HG02571 (cell line): ENCODE measurements at regions not wholly inside any gene's neighbourhood (a gene's known extent, or its start where the extent isn't known, plus 50 kb on each side); places are given as distances from the start of the nearest gene placed in this dataset.
"Not testable (repeated sequence)": the region's sequence is repeated elsewhere in the genome, so short reads cannot be mapped to it uniquely, and the experiment has no call there.

Experiments used
- ATAC-seq: cut with Tn5 transposase; IDR thresholded peaks from one replicate; pipeline ENCODE4 v1.9.1; 2021; ENCODE audit warnings: mild to moderate bottlenecking, moderate library complexity; ENCODE audit not compliant: unreplicated experiment

DNA sequence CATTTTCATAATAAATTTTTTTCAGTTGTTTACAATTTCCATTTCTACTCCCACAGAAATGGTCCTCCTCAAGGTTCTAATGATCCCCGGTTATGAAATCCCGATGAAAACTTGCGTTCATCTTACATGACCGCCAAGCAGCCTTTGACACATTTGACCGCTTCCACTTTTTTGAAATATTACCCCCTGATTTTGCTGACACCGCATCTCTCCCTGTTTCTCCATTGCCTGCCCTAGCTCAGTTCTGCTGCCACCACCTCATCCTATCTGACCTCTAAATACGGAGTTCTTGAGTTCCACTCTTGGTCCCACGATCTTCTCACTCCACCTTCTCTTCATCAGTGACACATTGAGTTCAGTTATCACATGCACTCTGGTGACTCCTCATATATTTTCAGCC is 74.1 kb downstream of the SLC35B3 start:
- no peak for ATAC-seq

DNA sequence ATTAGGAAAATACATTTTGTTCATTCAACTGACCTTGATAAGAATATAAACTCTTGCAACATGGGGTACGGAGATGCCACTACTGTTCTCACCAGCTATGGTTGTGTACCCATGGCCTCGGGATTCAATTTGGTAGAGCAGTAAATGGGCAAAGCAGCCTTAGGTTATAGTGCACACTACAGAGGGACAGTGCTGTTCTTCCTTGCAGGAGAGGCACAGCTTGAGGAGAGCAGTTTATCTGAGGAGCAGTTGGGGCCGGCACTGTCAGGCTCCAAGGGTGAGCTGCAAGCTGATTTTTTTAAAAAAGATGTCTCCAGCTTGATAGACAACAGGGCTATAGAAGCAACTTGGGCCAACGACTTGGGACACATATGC is 82.4 kb downstream of the SLC35B3 start:
- ATAC-seq, result no peak

DNA sequence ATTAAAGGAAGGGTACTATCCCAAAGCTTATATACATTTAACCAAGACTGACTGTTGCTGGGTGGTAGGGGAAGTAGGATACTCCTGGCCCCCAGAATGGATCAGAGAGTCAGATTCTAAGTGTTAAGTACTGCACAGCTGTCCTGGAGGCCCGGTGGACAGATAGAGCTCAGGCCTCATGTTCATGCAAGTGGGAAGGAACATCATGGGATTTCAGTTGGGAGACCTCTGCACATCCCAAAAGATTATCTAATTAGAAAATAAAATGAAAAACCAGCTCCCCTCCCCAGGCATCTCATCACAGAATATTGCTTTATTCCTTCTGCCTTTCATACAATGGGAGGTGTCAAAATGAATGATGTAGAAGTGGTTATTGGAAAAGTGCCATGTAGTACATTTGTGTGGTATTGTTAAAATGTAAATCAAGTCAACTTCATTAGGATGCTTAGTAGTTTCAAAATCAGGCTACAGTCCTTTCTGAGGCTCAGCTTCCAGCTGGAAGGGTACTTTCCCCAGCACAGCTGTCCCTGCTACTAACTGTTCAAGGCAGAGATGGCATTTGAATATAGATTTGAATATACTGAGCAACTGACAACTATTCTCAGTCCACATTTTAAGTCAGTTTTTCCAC is 82.9 kb downstream of the SLC35B3 start:
- no peak for ATAC-seq

DNA sequence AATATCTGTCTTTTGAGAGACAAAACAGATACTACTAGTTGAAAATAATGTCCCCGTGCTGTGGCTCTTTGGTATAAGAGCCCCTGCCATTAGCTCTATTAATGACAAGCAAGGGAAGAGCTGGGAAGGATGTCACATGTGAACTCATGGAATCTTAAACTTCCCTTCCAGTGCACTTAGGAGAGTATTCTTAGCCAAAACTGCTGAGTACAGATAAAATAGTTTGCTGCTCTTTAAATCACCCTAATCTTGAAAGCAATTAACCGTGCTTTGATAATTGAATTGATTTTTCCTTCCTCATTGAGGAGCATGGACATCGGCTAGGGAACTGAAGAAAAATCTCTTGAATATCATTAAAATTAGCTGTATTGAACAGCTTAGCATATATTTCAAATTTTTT is 91.7 kb downstream of the SLC35B3 start:
- ATAC-seq, result no peak

DNA sequence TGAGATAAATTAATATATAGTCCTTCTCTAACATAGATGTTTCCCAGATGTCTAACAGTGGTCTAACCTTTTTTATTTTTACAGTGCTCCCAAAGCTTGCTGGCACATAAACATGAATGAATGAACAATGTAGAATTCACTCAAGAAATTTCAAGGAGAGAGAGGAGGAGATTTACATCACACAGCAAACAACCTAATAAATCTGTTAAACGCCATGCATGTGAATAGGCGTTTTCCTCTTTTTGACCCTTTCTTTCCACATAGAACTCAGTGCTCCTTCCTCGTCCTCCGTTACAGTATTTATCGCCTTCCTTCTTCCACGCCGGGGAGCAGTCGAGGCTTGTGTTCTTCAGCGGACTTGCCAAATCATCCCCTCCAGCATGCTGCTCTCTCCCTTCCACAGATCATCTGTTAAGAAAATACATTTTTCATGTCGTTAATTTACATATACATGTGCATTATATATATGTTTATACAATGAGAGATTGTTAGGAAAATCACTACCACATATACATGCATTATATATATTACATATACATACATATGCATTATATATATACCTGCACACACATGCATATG is 93.0 kb downstream of the SLC35B3 start:
- no peak for ATAC-seq

DNA sequence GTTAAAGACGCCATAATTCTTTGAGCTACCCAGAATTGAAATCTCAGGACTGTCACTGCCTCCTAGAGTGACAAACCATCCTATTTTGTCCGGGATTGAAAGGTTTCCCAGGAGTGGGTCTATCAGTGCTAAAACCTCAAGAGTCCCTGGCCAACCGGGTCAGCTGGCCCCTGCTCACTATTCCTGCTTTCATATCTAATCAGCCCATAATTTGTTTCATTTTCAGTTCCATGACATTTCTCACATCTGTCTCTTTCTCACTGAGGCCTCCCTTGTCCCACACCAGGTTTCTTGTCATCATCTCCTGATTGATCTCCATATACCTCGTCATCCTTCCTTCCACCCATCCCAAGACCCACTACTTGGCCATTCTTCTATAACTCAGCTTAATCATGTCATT is 98.2 kb downstream of the SLC35B3 start:
- no peak for ATAC-seq

DNA sequence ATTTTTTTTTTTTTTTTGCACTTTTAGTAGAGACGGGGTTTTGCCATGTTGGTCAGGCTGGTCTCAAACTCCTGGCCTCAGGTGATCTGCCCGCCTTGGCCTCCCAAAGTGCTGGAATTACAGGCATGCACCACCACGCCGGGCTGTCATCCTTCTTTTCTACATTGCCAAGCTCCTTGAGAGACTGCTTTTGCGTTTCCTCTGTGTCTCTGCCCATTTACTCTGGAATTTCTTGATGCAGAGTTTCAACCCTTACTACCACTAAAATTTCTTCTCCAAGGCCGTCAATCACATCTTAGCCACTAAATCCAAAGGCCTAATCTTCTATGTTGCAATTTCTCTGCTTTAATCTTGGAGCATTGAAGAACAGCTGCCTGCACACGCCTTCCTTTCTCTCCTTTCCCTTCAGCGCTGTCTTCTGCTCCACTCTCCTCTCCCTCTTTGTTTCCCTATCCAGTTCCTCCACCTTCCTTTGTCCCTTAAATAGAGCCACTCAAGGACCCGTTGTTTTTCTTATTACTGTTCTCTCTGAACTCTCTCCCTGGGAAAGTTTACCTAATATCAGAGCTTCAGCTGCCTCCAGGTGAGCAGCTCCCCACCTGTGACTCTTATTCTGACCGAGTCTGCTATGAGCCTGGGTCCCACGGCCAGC is 98.8 kb downstream of the SLC35B3 start:
- ATAC-seq, result no peak

DNA sequence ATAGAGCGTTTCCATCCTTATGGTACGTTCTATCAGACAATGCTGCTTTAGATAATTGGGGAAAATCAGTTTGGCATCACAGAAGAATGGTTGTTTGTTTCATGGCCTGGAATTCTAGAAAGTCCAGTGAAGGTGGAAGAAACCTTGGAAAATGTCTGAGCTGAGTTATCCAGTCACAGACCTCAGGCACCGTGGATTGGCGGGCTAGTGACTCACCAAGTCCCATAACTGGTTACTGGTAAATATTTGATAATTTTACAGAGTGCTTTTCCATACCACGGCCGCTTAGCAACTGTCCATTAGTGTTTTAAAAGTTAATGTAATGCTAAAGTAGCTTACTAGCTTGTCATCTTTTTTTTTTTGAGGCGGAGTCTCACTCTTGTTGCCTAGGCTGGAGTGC is 99.4 kb downstream of the SLC35B3 start:
- ATAC-seq, result no peak

DNA sequence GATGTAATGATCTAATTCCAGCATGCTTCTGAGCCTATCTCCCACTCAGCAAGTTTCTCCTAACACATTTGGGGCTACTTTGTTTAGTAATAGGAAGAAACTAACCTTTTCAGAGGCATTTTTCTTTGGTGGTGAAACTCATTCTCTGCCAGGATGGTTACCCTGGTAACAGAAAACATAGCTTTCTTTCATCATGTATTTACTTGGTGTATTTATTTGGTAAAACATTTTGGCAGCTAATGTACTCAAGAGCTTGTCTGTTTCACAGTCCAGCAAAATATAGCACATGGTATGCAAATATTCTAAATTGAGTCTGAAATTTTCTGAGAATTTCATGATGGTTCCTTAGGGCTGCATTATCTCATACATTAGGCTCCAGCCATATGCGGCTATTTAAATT is 100.0 kb downstream of the SLC35B3 start:
- no peak for ATAC-seq

DNA sequence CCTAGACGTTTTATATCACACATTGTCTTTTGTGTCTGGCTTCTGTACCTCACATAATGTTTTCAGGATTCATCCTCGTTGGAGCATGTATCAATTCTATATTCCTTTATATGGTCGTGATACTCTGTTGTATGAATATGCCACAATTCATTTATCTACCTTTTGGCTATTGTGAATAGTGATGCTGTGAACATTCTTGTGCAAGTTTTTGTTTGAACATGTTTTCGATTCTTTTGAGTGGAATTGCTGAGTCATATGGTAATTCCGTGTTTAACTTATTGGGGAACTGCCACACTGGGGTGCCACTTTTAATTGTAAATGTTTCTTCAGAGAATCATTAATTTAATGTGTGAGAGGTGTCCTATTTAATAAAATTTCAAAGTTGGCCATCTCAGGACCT is 101.2 kb downstream of the SLC35B3 start:
- no peak for ATAC-seq

DNA sequence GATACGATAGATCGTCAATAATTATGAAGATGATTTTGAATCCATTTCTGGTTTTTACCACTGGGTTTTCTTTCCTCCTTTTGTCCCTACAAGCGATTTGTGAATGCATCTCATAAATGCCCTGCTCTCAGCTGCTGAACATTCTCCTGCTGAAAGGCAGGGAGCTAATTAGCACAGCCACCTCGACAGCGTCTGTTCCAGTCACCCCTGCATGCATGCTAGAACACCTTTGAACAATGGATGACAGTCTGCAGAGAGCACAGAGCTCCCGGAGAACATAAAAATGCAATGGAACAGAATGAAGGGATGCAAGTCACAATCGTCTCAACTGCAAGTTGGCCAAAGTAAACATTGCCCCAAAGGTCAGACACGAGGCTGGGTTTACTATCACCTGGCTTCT is 105.8 kb downstream of the SLC35B3 start:
- ATAC-seq, result no peak

DNA sequence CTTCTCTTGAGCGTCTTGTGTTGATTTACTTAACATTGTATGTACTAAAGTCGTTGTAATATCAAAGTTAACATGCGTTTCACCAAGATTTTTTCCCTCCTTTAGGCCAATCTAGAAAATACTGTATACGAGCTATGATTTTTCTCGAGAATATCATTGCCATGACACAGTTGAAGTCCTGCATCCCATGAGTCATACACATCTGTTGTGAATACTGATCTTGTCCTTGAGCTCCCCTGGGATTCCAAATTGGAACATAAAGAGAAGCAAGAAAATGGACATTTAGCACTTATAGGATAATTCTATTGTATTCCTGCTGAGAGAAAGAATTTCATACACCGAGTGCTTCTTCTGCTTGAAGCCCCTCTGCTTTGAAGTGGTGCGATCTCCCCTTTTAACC is 109.6 kb downstream of the SLC35B3 start:
- ATAC-seq, result no peak

DNA sequence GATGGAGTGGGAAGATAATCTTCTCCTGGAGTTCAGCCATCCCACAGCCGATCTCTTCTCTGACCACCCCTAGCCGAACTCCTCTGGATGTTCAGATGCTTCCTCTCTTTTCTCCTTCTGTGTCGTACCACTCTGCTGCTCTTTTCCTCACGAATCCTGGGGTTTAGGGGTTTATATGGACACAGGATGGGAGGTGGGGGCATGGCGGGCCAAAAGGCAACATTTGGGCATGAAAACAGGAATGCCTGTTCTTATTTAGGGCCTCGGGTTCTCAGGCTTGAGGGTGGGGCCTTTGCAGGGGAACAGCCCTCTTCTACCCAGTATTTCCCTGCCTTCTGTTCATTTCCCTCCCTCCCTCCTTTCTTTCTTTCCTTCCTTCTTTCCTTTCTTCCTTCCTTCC is 112.7 kb downstream of the SLC35B3 start:
- ATAC-seq, result no peak

DNA sequence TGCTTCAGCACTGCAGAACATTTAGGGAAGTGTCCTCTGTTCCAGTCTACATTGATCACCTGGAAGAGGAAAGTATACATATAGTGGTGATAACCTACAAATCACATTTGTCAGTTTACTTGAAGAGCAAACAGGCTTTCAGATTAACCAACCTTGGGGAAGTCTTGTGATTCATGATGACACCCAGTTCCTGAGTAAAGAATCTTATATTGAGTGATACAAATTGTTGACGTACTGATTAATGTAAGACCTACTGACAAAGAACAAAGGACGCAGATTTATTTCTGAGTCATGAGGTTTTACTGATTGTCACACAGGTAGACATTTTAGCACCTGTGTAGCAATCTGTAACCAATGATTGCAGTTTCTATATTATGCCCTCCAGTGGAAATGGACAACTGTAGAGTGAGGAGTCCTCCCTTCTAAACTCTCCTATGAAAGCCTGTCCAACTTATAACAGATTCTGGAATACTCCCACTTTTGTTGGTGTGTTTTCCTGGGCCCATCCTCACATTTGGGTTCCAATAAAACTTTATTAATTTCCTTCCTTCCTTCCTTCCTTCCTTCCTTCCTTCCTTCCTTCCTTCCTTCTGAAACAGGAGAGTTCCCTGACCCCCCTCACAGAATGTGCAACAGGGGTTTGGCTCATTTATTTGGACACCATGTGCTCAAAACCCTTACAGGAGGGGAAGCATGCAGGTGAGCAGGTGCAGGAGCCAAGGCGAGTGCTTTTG is 113.5 kb downstream of the SLC35B3 start:
- ATAC-seq, result no peak

DNA sequence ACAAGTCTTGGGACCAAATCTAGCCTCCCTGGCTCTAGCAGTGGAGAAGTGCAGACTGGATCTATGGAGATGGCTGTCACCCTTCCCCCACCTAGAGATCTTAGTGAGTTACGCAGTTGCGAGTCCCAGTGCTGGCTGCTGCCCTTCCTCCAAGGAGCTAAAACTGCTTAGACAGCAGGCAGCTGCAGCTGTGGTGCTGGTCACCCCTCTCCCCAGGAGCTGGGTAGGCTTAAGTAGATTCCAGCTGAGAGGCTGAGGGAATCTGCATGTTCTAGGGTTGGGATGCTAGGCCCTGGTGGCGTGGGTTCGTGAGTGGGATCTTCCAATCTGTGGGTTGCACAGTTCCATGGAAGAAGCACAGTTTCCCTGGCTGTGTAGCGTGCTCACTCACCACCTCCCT is 120.2 kb downstream of the SLC35B3 start:
- no peak for ATAC-seq

DNA sequence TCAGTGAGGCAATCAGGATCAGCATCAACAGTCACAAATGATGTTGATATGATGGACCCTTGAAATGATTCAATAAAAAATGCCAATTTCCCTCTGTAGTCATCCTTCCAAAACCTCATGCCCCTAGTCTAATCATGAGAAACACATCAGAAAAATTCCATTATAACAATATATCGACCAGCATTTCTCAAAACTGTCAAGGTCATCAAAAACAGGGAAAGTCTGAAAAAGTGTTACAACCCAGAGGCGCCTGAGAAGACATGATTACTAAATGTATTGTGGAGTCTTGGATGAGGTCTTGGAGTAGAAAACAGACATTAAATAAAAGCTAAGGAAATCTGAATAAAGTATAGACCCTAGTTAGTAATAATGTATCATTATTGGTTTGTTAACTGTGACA is 133.8 kb downstream of the SLC35B3 start:
- ATAC-seq, result no peak

DNA sequence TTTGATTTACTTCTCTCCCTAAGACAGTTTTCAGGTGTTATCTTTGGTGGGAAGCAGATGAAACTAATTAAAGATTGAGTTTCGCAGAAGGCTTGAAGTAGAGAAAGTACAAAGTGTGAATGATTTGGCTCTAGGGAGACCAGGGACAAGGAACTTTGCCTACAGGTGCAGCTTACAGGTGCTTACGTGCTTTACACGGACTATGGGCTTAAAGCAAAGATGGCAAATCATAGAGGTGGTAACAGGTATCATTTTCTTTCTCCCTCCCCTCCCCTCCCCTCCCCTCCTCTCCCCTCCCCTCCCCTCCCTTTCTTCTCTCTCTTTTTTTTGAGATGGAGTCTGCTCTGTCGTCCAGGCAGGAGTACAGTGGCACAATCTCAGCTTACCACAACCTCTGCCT is 136.3 kb downstream of the SLC35B3 start:
- ATAC-seq, result no peak

DNA sequence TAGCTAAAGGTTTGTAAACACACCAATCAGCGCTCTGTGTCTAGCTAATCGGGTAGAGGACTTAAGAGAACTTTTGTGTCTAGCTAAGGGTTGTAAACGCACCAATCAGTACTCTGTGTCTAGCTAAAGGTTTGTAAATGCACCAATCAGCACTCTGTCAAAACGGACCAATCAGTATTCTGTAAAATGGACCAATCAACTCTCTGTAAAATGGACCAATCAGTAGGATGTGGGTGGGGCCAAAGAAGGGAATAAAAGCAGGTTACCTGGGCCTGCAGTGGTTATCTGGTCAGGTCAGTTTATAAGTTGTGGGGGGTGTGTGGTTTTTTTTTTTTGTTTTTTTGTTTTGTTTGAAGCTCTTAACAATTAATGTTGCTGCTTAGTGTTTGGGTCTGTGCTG is 152.4 kb downstream of the SLC35B3 start:
- ATAC-seq, result not testable (repeated sequence)

DNA sequence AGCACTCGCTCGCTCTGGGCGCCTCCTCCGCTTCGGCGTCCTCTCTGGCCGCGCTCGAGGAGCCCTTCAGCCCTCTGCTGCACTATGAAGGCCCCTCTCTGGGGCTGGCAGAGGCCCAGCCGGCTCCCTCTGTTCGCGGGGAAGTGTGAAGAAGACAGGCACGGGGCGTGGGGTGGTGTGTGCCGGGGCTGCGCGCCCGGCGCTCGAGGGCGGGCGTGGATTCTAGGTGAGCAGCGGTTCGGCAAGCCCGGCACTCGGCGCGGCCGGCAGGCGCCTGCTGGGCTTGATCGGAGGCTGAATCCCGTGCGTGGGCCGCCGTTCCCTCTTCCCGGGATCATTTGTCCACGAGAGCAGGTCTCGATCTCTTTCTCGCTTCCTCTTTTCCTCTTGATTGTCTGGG is 153.0 kb downstream of the SLC35B3 start:
- no peak for ATAC-seq

DNA sequence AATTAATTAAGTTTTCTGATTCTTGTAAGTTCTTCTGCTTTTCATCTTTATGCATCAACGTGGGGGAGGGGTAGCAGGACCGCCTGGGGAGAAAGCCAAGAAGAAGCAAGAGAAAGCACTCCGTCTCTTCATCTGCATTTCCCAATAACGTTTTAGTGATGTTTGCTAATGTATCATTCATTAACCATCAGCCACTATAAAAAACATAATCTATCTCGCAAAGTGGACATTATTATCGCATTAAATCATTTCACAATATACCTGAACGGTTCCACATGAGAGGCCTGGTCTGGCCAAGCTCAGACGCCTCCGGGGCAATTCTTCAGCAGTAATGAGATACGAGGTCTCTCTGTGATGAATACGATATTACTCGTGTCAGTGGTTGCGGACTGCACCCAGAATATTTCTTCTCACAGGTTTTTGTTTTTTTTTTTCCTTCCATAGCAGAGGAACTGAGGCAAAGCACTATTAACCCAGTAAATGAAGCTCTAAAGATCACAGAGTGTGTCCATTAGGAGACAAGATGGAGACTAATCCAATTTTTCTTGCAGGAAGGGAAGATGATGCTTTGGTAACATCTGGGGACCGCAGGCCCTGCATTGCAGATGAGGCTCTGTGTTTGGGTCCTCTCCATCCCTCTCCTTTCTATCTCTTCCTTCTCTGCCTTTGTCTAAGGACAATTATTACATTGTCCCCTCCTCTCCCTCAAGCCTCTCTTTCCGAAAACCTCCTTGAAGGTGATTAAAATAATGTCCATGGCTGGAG is 156.1 kb downstream of the SLC35B3 start:
- no peak for ATAC-seq

DNA sequence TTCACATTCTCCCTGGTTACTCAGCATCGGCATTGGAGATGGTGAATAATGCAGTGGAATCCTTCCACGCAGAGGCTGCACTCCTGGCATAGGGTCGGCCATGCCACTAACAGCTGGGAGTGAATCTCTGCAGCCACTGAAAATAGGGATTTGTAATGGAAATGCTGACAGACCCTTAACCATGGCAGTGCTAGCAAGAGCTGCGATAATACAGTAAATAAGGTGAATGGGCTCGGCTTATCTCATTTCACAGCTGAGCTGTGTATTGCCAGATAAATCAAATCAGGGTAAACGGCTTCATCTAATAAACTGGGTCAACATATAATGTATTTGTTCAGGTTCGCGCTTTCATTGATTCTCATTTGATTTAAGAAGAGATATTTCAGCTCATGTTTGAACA is 156.8 kb downstream of the SLC35B3 start:
- no peak for ATAC-seq
